BLaER1 treated with 17β-estradiol and CSF1 and Interleukin-3, amounts not matched to agents 10 nM and 100 nM (cell line): ENCODE measurements at regions not wholly inside any gene's neighbourhood (a gene's known extent, or its start where the extent isn't known, plus 50 kb on each side); places are given as distances from the start of the nearest gene placed in this dataset.

Experiments
- H3K27ac ChIP-seq, 11 experiments: shearing (Covaris generic); formaldehyde crosslinking; 2 replicates each; pipeline ENCODE4 v1.8.1; 2022
- H3K27me3 ChIP-seq, 11 experiments: shearing (Covaris generic); formaldehyde crosslinking; 2 replicates each; pipeline ENCODE4 v1.8.1; 2022
- H3K36me3 ChIP-seq, 11 experiments: shearing (Covaris generic); formaldehyde crosslinking; 2 replicates each; pipeline ENCODE4 v1.8.1; 2022
- H3K4me1 ChIP-seq, 10 experiments: shearing (Covaris generic); formaldehyde crosslinking; 2 replicates each; pipeline ENCODE4 v1.8.1; 2022
- H3K4me2 ChIP-seq, 11 experiments: shearing (Covaris generic); formaldehyde crosslinking; 2 replicates each; pipeline ENCODE4 v1.8.1; 2022
- H3K4me3 ChIP-seq, 10 experiments: shearing (Covaris generic); formaldehyde crosslinking; 2 replicates each; pipeline ENCODE4 v1.8.1; 2022
- H3K9ac ChIP-seq, 11 experiments: shearing (Covaris generic); formaldehyde crosslinking; 2 replicates each; pipeline ENCODE4 v1.8.1; 2022
- H3K9me3 ChIP-seq, 11 experiments: shearing (Covaris generic); formaldehyde crosslinking; replicated peaks in 1 of 11; 2 replicates each; pipeline ENCODE4 v1.8.1; 2022
- H4K20me1 ChIP-seq, 11 experiments: shearing (Covaris generic); formaldehyde crosslinking; 2 replicates each; pipeline ENCODE4 v1.8.1; 2022
- Cebpa-rat ChIP-seq, 11 experiments: shearing (Covaris generic); IDR thresholded peaks; 2 replicates each; pipeline ENCODE4 v1.8.1; 2022

DNA sequence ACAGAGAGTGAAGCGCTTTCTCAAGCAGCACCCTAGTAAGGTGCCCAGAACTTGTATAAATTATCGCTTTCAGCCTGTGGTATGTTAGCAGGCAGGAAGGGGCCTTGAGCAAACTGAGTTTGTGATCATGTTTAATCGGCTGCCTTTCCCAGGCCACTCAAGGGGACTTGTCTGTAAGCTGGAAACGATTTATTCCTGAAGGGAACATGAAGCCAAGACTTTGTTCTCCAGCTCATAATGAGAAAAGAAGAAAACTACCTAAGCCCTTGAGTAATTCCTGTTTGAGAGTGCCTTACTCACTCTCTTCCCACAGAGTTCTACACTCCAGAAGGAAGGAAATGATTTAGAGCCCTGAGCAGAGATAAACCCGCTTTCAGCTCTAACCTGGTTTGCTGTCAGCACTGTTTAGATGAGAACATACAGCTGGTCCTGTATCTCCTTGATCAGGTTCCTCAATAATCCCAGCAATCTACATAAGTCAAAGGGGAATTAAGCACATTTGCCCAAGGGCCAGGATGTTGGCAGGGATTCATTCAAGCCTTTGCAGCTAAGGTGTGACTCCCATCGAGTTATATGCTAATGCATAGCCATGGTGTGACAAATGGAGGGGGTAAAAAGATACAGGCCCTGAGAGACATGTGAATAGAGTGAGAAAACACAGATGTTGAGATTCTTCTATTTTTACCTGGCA, 187.7 kb upstream of the SLC24A5 start:
- no peaks in the 10 kb centered on the region for H3K4me1 ChIP-seq
- no peak overlapping the region for H3K4me3 ChIP-seq
- H3K27ac ChIP-seq: no peak overlapping the region
- no peaks in the 10 kb centered on the region for H3K27me3 ChIP-seq
- no peaks in the 10 kb centered on the region for H3K9me3 ChIP-seq
- H3K9ac ChIP-seq: no peak overlapping the region
- no peak overlapping the region for H3K4me2 ChIP-seq
- TF ChIP-seq Cebpa-rat (IDR thresholded peaks at IDR 0.05): no peak
- no peaks in the 10 kb centered on the region for H3K36me3 ChIP-seq
- H4K20me1 ChIP-seq: no peaks in the 10 kb centered on the region

DNA sequence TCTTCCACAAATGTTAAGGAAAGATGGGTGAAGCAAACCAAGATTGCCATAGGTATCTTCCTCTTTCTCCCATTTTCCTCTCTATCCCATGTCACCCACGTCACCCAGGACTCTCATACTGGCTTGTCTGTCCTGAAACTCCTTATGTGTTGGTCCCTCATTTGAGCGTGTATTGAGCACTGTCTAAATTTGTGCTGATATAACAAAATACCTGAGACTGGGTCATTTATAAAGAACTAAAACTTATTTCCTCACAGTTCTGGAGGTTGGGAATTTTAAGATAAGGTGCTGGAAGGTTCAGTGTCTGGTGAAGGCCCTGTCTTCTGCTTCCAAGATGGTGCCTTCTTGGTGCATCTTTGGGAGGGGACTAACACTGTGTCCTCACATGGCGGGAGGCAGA, 186.9 kb upstream of the SLC24A5 start:
- H3K36me3 ChIP-seq: no peaks in the 10 kb centered on the region
- H3K9me3 ChIP-seq: no peaks in the 10 kb centered on the region

DNA sequence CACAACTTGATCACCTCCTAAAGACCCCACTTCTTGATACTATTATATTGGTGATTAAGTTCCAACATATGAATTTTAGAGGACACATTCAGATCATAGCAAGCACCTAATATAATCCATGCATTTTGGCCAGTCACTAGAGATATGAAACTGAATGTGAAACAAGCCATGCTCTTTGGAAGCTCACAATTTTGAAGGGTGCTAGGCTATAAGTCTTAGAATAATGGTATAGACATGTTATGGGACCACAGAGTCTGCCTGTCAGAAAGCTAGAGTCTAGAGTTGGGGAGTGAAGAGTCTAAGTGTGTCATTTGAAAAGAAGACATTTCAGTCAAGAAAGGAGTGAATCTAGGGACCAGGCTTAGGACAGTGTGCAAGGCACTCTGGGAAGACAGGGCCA, 186.4 kb upstream of the SLC24A5 start:
- Histone ChIP-seq H3K9me3 (no peaks in the 10 kb centered on the region), H3K36me3 (no peaks in the 10 kb centered on the region)

More for the DNA sequence above, 186.9 kb upstream of the SLC24A5 start:
- Histone ChIP-seq H3K27me3 (no peaks in the 10 kb centered on the region), H3K27ac (no peak overlapping the region), H3K4me2 (no peak overlapping the region), H3K9ac (no peak overlapping the region), H3K4me3 (no peak overlapping the region), H3K4me1 (no peaks in the 10 kb centered on the region), H4K20me1 (no peaks in the 10 kb centered on the region)
- TF ChIP-seq Cebpa-rat (IDR thresholded peaks at IDR 0.05): no peak

DNA sequence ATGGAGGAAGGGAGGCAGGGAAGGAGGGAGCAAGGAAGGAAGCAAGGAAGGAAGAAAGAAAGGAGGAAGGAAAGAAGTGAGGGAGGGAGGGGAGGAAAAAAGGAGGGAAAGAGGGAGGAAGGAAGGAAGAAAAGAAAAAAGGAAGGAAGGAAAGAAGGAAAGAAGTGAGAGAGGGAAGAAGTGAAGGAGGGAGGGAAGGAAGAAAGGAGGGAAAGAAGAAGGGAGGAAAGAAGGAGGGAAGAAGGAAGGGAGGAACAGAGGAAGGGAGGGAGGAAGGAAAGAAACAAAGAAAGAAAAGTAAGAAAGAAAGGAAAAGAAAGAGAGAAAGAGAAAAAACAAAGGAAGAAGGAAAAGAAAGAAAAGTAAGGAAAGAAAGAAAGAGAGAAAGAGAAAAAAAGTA, 183.0 kb upstream of the SLC24A5 start:
- no peaks in the 10 kb centered on the region for H4K20me1 ChIP-seq
- H3K27me3 ChIP-seq: no peaks in the 10 kb centered on the region

More for the DNA sequence above, 186.4 kb upstream of the SLC24A5 start:
- Histone ChIP-seq H3K9ac (no peak overlapping the region), H3K4me3 (no peak overlapping the region), H3K4me1 (no peaks in the 10 kb centered on the region), H3K27ac (no peak overlapping the region), H3K4me2 (no peak overlapping the region), H4K20me1 (no peaks in the 10 kb centered on the region), H3K27me3 (no peaks in the 10 kb centered on the region)
- TF ChIP-seq Cebpa-rat (IDR thresholded peaks at IDR 0.05): no peak

DNA sequence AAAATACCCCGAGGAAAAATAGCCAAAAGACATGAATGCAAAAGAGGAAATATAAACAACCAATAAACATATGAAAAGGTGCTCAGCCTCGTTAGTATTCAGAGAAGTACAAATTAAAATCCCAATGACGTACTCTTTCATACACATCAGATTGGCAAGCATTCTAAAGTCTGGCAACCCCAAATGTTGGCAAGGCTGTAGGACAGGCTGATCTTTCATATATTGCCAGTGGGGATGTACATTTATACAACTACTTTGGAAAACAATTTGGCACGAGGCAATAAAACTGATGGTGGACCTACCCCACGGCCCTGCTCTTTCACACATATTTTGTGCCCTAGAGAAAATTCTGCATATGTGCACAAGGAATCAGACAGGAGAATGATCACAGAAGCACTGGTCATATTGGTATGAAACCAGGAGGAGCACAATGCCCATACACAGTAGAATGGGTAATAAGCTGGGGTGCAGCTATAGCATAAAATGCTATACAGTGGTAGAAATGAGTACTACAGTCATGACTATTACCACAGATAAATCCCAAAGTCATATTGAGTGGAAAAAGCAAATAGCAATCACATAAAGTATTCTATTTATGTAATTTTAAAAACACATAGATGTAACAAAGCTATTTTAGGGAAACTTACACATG, 176.0 kb upstream of the SLC24A5 start:
- H3K9me3 ChIP-seq: no peaks in the 10 kb centered on the region
- H3K36me3 ChIP-seq: no peaks in the 10 kb centered on the region
- H3K27me3 ChIP-seq: no peaks in the 10 kb centered on the region
- no peak overlapping the region for H3K4me3 ChIP-seq
- H3K4me1 ChIP-seq: no peaks in the 10 kb centered on the region; a peak in 2 of 20 replicates
- no peak overlapping the region for H3K9ac ChIP-seq
- H3K27ac ChIP-seq: no peak overlapping the region
- H3K4me2 ChIP-seq: no peak overlapping the region
- TF ChIP-seq Cebpa-rat (IDR thresholded peaks at IDR 0.05): no peak
- no peaks in the 10 kb centered on the region for H4K20me1 ChIP-seq

More for the DNA sequence above, 183.0 kb upstream of the SLC24A5 start:
- no peak overlapping the region for H3K27ac ChIP-seq
- no peaks in the 10 kb centered on the region for H3K9me3 ChIP-seq
- H3K36me3 ChIP-seq: no peaks in the 10 kb centered on the region
- TF ChIP-seq Cebpa-rat (IDR thresholded peaks at IDR 0.05): no peak
- H3K9ac ChIP-seq: no peak overlapping the region
- H3K4me3 ChIP-seq: no peak overlapping the region
- H3K4me1 ChIP-seq: no peaks in the 10 kb centered on the region
- H3K4me2 ChIP-seq: no peak overlapping the region

DNA sequence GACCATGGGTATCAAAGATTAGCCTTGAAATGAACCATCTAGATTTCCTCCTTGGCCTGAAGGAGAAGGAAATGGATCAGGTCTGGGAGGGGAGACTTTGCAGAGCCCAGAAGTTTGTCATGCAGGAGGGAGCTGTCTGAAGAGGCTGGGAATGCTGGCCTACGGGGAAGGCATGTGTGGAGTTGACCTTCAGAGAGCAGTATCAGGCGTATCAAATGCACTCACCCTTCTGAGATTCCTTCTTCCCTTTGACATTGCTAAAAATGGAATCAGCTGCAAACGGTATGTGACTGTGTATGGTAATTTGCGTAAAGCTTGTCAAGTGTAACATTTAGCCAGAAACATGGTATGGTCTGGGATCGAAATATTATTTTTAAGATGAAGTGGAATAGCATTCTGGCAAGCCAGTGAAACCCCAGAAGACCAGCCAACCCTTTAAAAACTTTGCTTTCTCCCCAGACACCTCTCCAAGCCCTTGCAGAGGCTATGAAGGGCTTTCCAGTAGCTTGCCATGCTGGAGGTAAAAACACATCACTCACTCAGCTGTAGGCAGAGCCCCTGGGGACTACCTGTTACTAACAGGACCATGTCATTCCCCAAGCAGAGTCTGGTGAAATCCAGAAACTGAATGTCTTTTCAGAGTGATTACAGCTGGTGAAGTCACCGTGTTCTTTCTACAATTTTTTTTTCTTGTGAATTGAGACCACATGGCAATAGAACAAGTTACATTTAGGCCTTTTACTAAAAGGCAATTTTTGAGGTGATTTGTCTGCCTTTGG, 174.7 kb upstream of the SLC24A5 start:
- no peak overlapping the region for H3K27ac ChIP-seq
- no peak overlapping the region for H3K9ac ChIP-seq
- H3K4me1 ChIP-seq: no peaks in the 10 kb centered on the region; a peak in 2 of 20 replicates
- H4K20me1 ChIP-seq: no peaks in the 10 kb centered on the region
- TF ChIP-seq Cebpa-rat (IDR thresholded peaks at IDR 0.05): no peak
- H3K4me3 ChIP-seq: no peak overlapping the region
- H3K27me3 ChIP-seq: no peaks in the 10 kb centered on the region
- H3K36me3 ChIP-seq: no peaks in the 10 kb centered on the region
- no peaks in the 10 kb centered on the region for H3K9me3 ChIP-seq
- 0 out of 22 replicates have a peak overlapping the region, but pooled peaks of 1 of the 11 experiments have one; percentile 1 for H3K4me2 ChIP-seq

DNA sequence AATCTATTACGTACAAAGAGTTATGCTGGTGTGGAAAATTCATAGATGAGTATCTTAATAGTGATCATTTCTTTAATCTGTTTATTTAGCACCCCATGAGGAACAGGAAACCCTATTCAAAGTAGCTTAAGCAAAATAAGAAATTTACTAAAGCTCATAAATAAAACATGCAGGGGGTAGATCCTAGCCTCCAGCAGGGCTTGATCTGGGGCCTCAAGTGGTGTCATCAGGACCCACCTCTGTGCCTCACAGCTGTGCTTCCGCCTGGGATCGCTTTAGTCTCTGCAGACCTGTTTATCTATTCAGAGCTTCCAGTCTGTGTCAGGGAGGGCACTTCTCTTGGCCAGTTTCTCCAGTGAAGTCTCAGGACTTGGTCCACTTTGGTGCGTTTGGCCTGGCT, 171.0 kb upstream of the SLC24A5 start:
- no peaks in the 10 kb centered on the region for H3K36me3 ChIP-seq
- H3K9ac ChIP-seq: no peak overlapping the region
- H4K20me1 ChIP-seq: no peaks in the 10 kb centered on the region
- no peaks in the 10 kb centered on the region for H3K9me3 ChIP-seq
- H3K27me3 ChIP-seq: no peaks in the 10 kb centered on the region
- H3K4me1 ChIP-seq: no peaks in the 10 kb centered on the region; a peak in 2 of 20 replicates
- H3K4me3 ChIP-seq: no peak overlapping the region
- H3K27ac ChIP-seq: no peak overlapping the region
- H3K4me2 ChIP-seq: no peak overlapping the region
- TF ChIP-seq Cebpa-rat (IDR thresholded peaks at IDR 0.05): no peak

DNA sequence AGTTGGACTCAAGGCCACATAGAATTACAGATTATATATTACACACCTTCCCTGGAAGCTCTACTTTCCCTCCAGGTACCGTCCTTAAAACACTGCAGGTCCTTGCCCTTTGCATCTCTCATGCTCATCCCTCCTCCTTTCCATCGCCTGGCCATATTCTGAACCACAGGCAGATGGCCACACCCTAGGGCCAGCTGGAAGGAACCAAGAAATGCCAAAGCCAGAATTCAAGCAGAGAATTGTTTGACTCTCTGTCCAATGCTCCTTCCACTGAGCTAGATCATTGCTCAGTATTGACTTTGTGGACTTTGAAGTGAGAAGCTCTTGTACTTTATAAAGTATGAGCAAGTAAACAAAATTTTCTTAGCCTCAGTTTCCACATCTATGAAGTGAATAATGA, 170.3 kb upstream of the SLC24A5 start:
- Histone ChIP-seq H3K27ac (no peak overlapping the region), H4K20me1 (no peaks in the 10 kb centered on the region), H3K27me3 (no peaks in the 10 kb centered on the region), H3K4me1 (no peaks in the 10 kb centered on the region; a peak in 2 of 20 replicates), H3K4me2 (no peak overlapping the region), H3K9me3 (no peaks in the 10 kb centered on the region), H3K9ac (no peak overlapping the region), H3K4me3 (no peak overlapping the region), H3K36me3 (no peaks in the 10 kb centered on the region)
- no peak for TF ChIP-seq Cebpa-rat (IDR thresholded peaks at IDR 0.05)

DNA sequence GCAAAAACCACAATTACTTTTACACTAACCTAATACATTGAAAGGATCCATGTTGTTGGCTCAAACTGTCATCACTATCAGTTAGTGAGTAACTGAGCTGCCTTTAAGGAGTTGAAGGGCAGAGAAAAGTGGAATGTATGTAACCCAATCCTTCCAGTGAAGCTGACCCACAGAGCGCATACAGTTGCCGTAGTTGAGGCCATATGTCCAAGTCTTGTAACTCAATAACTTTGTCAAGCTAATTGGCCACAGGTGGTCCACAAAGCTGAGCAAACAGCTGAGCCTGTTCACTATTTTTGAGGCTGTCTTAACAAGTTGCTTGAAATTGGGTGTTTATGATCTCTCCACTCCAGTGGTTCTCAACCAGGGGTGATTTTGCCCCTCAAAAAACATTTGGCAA, 169.0 kb upstream of the SLC24A5 start:
- Histone ChIP-seq H3K27me3 (no peaks in the 10 kb centered on the region), H3K4me1 (no peaks in the 10 kb centered on the region), H3K9ac (no peak overlapping the region), H3K4me2 (no peak overlapping the region), H3K4me3 (no peak overlapping the region), H4K20me1 (no peaks in the 10 kb centered on the region), H3K9me3 (no peaks in the 10 kb centered on the region), H3K36me3 (no peaks in the 10 kb centered on the region), H3K27ac (no peak overlapping the region)
- TF ChIP-seq Cebpa-rat (IDR thresholded peaks at IDR 0.05): no peak
